ENCODE measurements at regions not wholly inside any gene's neighbourhood (a gene's known extent, or its start where the extent isn't known, plus 50 kb on each side); places are given as distances from the start of the nearest gene placed in this dataset.

- no peak for DNase-seq (ENCODE audit: low spot score in 2 of 2)
- intact Hi-C loops (cut with DNase I; ENCODE audit: low total_unique reads) = no loop called here
- TF ChIP-seq POLR2A (IDR thresholded peaks at IDR 0.05) (no peak), POLR2AphosphoS5 (IDR thresholded peaks at IDR 0.05) (no peak)
- TF ChIP-seq, protein P1, sequence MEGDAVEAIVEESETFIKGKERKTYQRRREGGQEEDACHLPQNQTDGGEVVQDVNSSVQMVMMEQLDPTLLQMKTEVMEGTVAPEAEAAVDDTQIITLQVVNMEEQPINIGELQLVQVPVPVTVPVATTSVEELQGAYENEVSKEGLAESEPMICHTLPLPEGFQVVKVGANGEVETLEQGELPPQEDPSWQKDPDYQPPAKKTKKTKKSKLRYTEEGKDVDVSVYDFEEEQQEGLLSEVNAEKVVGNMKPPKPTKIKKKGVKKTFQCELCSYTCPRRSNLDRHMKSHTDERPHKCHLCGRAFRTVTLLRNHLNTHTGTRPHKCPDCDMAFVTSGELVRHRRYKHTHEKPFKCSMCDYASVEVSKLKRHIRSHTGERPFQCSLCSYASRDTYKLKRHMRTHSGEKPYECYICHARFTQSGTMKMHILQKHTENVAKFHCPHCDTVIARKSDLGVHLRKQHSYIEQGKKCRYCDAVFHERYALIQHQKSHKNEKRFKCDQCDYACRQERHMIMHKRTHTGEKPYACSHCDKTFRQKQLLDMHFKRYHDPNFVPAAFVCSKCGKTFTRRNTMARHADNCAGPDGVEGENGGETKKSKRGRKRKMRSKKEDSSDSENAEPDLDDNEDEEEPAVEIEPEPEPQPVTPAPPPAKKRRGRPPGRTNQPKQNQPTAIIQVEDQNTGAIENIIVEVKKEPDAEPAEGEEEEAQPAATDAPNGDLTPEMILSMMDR (IDR thresholded peaks at IDR 0.05) = no peak
These were observed 212.8 kb upstream of the CAND1 start for GRCh38 chr12:67056329-67056728.

DNA sequence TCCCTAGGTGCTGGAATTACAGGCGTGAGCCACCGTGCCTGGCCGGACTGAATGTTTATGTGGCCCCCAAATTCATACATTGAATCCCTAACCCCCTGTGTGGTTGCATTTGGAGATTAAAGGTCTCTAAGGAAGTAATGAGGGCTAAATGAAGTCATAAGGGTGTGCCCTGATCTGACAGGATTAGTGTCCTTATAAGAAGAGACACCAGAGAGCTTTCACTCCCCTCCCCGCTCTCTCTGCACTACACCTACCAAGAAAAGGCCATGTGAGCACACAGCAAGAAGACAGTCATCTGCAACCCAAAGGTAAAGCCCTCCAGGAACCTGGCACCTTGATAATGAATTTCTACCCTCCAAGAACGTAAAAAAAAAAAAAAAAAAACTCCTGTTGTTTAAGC, 212.1 kb upstream of the CAND1 start:
- DNase-seq (ENCODE audit: low spot score in 2 of 2) = no peak
- H3K4me3 ChIP-seq = no peak overlapping the region
- intact Hi-C loops (cut with DNase I; ENCODE audit: low total_unique reads) = no loop called here
- TF ChIP-seq, protein P1 (IDR thresholded peaks at IDR 0.05) = no peak
- TF ChIP-seq POLR2AphosphoS5 (IDR thresholded peaks at IDR 0.05) = no peak
- no peak for TF ChIP-seq POLR2A (IDR thresholded peaks at IDR 0.05)
- no peaks in the 10 kb centered on the region for H3K9me3 ChIP-seq
- H3K36me3 ChIP-seq = no peaks in the 10 kb centered on the region
- H3K27ac ChIP-seq = no peak overlapping the region
- H3K4me1 ChIP-seq = no peaks in the 10 kb centered on the region
- no peaks in the 10 kb centered on the region for H3K27me3 ChIP-seq

More at GRCh38 chr12:67056329-67056728, 212.8 kb upstream of the CAND1 start:
- Histone ChIP-seq H3K9me3 (no peaks in the 10 kb centered on the region), H3K27ac (no peak overlapping the region), H3K4me3 (no peak overlapping the region), H3K4me1 (no peaks in the 10 kb centered on the region), H3K27me3 (no peaks in the 10 kb centered on the region), H3K36me3 (no peaks in the 10 kb centered on the region)

DNA sequence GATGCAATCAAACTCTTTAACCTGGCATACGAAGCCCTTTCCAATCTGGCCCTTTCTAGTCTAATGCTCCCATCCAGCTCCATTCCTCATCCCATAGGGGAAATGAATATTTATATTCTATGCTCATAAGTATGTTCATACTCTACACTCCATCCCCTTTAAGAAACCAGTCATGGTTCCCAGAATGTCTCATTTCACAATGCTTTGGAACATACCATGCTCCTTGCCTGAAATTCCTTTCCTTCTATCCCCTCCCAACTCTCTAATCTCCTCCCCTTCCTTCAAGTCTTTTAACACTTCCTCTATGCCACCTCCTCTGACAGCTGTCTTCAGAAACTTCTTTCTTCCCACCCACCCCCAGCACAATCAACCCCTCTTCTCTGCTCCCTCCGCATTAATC, 207.0 kb upstream of the CAND1 start:
- no peak for TF ChIP-seq POLR2AphosphoS5 (IDR thresholded peaks at IDR 0.05)
- TF ChIP-seq, protein P1 (IDR thresholded peaks at IDR 0.05) = no peak
- TF ChIP-seq POLR2A (IDR thresholded peaks at IDR 0.05) = no peak
- H3K9me3 ChIP-seq = no peaks in the 10 kb centered on the region
- no peaks in the 10 kb centered on the region for H3K4me1 ChIP-seq
- H3K27ac ChIP-seq = no peak overlapping the region
- no peaks in the 10 kb centered on the region for H3K27me3 ChIP-seq
- no peak for DNase-seq (ENCODE audit: low spot score in 2 of 2)
- H3K4me3 ChIP-seq = no peak overlapping the region
- H3K36me3 ChIP-seq = no peaks in the 10 kb centered on the region
- intact Hi-C loops (cut with DNase I; ENCODE audit: low total_unique reads) = no loop called here

DNA sequence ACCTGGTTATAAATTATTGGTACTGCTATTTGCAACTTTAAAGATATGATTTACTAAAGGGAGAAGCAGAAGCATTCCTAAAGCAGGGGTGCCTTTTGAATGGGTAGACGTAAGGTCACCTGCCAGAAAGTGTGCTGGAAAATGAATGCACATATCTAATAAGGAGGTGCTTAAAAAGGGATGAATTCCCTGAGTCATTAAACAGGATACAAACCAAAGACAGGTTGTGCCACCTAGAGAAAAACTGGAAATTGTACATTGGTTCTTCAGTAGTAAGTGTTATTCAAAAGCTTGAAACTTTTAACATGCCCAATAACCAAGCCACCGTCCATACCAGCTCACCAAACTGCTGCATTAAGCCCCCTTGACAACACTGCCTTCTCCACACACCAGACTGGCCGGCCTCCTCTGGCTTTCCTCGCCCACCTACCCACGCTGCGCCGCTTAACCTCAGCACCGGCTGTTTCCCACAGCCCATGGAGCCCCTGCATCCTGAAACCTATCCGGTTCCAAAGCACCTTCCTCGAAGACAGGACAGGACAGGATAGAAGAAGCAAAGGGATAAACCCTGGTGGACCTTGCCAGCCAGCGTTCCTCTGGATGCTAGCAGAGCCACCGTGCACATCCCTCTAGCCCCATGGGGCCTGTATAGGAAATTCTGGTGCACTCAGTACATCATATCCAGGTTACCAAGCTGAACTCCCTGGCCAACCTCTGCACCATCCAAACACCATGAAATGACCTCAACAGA, 201.5 kb upstream of the CAND1 start:
- intact Hi-C loops (cut with DNase I; ENCODE audit: low total_unique reads) = no loop called here
- Histone ChIP-seq H3K36me3 (no peaks in the 10 kb centered on the region), H3K9me3 (no peaks in the 10 kb centered on the region), H3K27ac (no peak overlapping the region), H3K4me1 (no peaks in the 10 kb centered on the region), H3K4me3 (peak overlapping the region in 2 of 3 donors; percentile 72 to 82), H3K27me3 (no peaks in the 10 kb centered on the region)
- no peak for DNase-seq (ENCODE audit: low spot score in 2 of 2)
- TF ChIP-seq, protein P1 (IDR thresholded peaks at IDR 0.05) = no peak
- TF ChIP-seq POLR2A (IDR thresholded peaks at IDR 0.05) (no peak), POLR2AphosphoS5 (IDR thresholded peaks at IDR 0.05) (no peak)

DNA sequence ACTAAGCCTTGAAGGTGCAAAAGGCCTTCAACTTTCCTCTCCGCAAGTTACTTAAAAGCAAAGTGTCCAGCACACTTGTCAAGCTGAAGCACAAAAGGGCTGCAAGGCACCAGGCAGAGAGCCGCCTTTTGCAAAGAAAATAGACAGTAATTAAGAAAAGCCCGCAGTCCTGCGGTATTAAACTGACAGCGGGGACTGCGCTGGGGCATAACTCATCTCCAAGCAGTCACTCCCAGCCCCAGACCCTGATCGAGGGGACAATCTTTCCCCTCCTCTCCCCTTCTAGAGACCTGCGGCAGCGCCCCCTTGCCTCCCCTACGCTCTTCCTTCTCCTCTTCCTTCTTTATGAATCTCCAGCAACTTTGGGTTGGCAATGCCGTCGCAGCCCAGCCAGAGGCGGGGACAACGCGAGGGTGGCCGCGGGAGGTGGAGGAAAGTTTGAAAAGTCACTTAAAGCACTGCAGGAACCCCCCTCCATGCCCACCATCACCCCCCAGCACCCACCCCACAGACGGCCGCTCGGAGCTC, 200.9 kb upstream of the CAND1 start:
- no peaks in the 10 kb centered on the region for H3K27me3 ChIP-seq
- H3K9me3 ChIP-seq = no peaks in the 10 kb centered on the region
- intact Hi-C loops (cut with DNase I; ENCODE audit: low total_unique reads) = no loop called here
- no peak overlapping the region for H3K27ac ChIP-seq
- TF ChIP-seq, protein P1 (IDR thresholded peaks at IDR 0.05) = no peak
- TF ChIP-seq POLR2AphosphoS5 (IDR thresholded peaks at IDR 0.05) = no peak
- peak overlapping the region; percentile 51 to 82 (median 72) for H3K4me3 ChIP-seq
- H3K36me3 ChIP-seq = no peaks in the 10 kb centered on the region
- no peak for DNase-seq (ENCODE audit: low spot score in 2 of 2)
- H3K4me1 ChIP-seq = no peaks in the 10 kb centered on the region

Measured in breast epithelium (tissue), 4 donors.